Omental fat pad (tissue), 3 donors: ENCODE measurements at regions not wholly inside any gene's neighbourhood (a gene's known extent, or its start where the extent isn't known, plus 50 kb on each side); places are given as distances from the start of the nearest gene placed in this dataset.
"Not testable (repeated sequence)": the region's sequence is repeated elsewhere in the genome, so short reads cannot be mapped to it uniquely, and the experiment has no call there.

Source experiments
- ATAC-seq: fragments of 150-250 bp; one replicate; pipeline ENCODE4 v1.9.1; 2016; ENCODE audit warnings: mild to moderate bottlenecking, moderate library complexity; ENCODE audit not compliant: low FRiP score
- DNase-seq: peaks from one replicate; pipeline ENCODE4 v3.0.0-alpha.2; 2019; ENCODE audit warnings: low spot score
- CTCF ChIP-seq, 3 donors: fragments of 450-650 bp; IDR thresholded peaks; one replicate each; pipeline ENCODE4 v1.5.1; 2016 to 2017; ENCODE audit warnings: antibody characterized with exemption in 3 of 3, mild to moderate bottlenecking in 3 of 3, moderate library complexity in 2 of 3

DNA sequence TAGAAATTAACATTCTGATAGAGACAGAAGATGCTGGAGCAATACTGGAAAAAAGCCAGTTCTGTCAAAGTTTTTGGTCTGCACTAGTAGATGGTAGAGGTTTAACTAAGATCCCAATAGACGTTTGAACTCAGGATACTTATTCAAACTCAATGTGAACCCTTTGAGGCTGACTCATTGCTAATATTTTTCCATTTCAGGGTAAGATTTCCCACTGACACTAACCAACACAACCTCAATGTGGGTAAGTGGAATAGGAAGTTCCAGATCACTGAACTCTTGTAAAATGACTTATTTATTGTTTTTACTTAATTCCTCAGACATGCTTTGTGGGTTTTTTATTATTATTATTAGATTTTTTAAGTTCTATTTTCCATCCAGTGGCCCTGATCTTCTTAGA is 1024.8 kb downstream of the EPHA3 start:
- DNase-seq (no peak), ATAC-seq (no peak)
- no peak for TF ChIP-seq CTCF (IDR thresholded peaks at IDR 0.05)

- TF ChIP-seq CTCF (IDR thresholded peaks at IDR 0.05) = no peak
These were observed 1026.7 kb downstream of the EPHA3 start for GRCh38 chr3:90134090-90134489.

DNA sequence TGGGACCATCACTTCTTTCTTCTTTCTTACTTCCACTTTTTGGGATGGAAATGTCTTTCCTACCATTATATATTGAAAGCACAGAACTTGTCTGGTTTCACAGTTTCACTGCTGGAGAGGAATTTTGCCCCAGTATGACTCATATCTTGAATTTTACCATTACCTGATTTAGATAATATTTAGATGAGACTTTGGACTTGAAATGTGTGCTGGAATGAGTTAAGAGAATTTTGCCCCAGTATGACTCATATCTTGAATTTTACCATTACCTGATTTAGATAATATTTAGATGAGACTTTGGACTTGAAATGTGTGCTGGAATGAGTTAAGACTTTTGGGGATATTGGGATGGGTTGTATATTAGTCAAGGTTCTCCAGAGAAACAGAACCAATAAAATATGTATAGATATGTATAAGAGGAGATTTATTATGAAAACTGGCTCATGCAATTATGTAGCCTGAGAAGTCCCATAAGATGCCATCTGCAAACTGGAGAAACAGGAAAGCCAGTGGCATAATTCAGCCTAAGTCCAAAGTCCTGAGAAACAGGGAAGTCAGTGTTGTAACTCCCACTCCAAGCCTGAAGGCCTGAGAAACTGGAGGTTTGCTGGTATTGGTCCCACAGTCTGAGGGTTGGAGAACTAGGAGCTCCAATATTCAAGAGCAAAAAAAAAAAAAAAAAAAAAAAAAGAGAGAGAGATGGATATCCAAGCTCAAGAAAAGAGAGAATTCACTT is 1029.2 kb downstream of the EPHA3 start:
- no peak for DNase-seq
- TF ChIP-seq CTCF (IDR thresholded peaks at IDR 0.05) = no peak
- no peak for ATAC-seq

More at GRCh38 chr3:90134090-90134489, 1026.7 kb downstream of the EPHA3 start:
- DNase-seq (no peak), ATAC-seq (no peak)

- no peak for TF ChIP-seq CTCF (IDR thresholded peaks at IDR 0.05)
- DNase-seq = no peak
- ATAC-seq = no peak
These were observed 1037.9 kb downstream of the EPHA3 start for GRCh38 chr3:90145094-90145860.

DNA sequence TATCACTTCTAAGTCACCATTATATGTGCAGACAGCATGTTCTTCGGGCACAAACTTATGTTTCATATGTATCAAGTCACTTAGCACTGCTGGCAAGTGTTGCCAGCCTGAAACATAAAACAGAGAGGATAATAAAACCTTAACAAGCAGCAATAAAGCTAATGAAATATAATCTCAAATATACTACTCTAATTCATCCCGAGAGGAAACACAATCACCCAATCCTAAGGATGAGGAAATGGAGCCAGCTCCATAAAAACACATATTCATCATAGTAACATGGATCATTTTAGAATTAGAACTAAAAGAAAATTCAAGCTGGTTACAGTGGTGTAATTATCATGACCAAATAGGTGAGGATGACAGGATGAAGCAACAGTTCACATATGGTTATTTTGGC is 1072.7 kb downstream of the EPHA3 start:
- DNase-seq (no peak), ATAC-seq (no peak)
- TF ChIP-seq CTCF (IDR thresholded peaks at IDR 0.05) = no peak

- DNase-seq (no peak), ATAC-seq (no peak)
- no peak for TF ChIP-seq CTCF (IDR thresholded peaks at IDR 0.05)
These were observed 1073.1 kb downstream of the EPHA3 start for GRCh38 chr3:90180543-90180942.

GRCh38 chr3:90182291-90182976 is 1075.0 kb downstream of the EPHA3 start:
- not testable (repeated sequence) for ATAC-seq

More at GRCh38 chr3:90182291-90182976, 1075.0 kb downstream of the EPHA3 start:
- not testable (repeated sequence) for DNase-seq
